ENCODE measurements at regions not wholly inside any gene's neighbourhood (a gene's known extent, or its start where the extent isn't known, plus 50 kb on each side); places are given as distances from the start of the nearest gene placed in this dataset.
A peak's percentile ranks its signal among the peaks of the same experiment; 100 is the strongest.

DNA sequence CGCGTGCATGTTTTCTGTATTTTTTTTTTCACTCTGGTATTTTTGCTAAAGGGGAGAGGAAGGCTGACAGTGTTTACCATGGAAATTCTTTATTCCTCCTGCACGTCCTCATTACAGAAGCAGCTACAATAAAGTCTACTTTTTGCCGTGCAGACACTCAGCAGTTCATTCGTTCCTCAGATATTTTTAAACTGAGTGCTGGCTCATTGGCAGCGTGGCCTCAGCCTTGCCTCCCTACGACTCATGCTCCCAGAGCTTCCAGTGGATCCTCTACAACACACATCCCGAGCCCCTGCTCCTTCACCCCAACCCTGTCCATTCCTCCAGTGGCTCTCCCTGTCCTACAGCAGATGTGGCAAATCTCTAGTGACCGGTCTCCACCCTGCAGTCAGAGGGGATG lies 239.2 kb upstream of the ZMIZ1 start:
- no peak for DNase-seq (ENCODE audit: low spot score)

- no peak for DNase-seq (ENCODE audit: low spot score)
Measured at GRCh38 chr10:78830062-78830975, 238.4 kb upstream of the ZMIZ1 start.

DNA sequence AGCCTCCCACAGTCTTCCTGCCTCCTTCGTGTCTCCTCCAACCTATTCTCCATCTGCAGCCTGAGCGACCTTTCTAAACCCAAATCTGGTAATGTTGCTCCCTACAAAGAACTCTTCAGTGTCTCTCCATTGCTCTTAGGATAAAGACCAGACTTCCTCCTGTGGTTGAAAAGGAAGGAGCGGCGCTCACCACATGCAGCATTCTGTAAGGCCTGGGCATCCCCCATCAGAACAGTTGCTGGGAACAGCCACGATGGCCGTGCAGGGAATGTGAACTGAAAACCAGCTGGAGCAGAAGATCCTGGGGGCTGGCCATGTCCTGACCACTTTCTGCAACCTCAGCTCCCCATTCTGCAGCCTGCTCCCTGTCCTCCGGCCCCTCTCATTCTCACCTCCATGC lies 237.8 kb upstream of the ZMIZ1 start:
- no peak for DNase-seq (ENCODE audit: low spot score)

- no peak for DNase-seq (ENCODE audit: low spot score)
Measured at GRCh38 chr10:78831461-78831860, 237.3 kb upstream of the ZMIZ1 start.

GRCh38 chr10:78832281-78832680 lies 236.5 kb upstream of the ZMIZ1 start:
- DNase-seq (ENCODE audit: low spot score): no peak

- no peak for DNase-seq (ENCODE audit: low spot score)
Measured at GRCh38 chr10:78838141-78838657, 230.6 kb upstream of the ZMIZ1 start.

- no peak for DNase-seq (ENCODE audit: low spot score)
Measured at GRCh38 chr10:78843495-78843894, 225.3 kb upstream of the ZMIZ1 start.

GRCh38 chr10:78844960-78845607 lies 223.7 kb upstream of the ZMIZ1 start:
- DNase-seq (ENCODE audit: low spot score): peak; percentile 14

DNA sequence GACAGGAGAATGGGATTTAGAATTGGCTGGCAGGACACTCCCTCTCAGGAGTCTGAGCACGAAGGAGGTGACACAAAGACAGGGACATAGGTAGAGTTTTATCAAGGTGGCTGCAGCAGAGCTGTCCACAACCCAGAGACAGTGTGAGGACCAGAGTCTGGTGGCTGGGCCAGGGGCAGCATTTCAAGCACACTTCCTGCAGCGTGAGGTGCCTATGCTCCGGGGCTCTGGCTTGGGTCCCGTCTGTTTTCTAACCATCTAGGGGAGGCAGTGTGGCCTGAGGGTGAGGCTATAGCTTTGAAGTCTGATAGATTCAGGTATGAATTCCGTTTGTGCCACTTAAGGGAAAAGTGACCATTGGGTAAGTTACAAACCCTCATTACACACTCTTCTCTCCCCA lies 222.7 kb upstream of the ZMIZ1 start:
- DNase-seq (ENCODE audit: low spot score): no peak

DNA sequence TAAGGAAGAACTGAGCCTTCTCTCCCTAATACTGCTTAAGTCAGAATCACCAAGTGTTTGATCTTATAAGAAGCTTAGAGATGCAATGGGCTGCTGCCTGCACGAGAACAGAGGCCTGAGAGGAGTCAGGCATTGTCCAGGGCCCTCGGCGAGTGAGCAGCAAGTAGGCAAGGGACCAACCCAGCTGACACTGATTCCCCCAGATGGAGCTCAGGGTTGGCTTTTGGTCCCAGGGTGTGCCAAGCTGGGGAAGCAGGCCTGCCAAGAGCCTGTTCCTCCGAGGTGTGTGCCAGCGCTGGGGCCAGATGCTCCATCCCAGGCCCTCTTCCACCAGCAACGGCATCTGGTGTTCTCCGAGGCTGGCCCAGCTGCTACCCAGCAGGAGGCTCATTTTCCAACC lies 222.0 kb upstream of the ZMIZ1 start:
- no peak for DNase-seq (ENCODE audit: low spot score)

- DNase-seq (ENCODE audit: low spot score): no peak
Measured at GRCh38 chr10:78847485-78847884, 221.3 kb upstream of the ZMIZ1 start.

GRCh38 chr10:78849115-78849514 lies 219.7 kb upstream of the ZMIZ1 start:
- DNase-seq (ENCODE audit: low spot score): no peak

DNA sequence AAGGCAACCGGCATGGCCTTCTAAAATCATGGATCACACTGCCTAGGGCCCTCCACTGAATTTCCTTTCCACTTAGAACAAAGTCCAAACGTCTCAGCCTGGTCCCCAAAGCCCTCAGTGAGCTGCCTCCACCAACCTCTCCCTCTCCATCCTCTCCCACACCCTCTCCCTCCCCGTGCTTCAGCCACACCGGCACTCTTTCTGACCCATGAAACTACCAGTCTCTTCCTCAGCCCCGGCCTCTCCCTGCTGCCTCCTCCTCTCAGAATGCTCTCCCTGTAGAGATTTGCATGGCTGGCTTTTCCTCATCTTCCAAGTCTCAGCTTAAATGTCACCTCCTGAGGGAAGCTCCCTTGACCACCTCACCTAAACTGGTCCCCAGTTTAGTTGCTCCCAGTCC lies 219.0 kb upstream of the ZMIZ1 start:
- DNase-seq (ENCODE audit: low spot score): no peak

- no peak for DNase-seq (ENCODE audit: low spot score)
Measured at GRCh38 chr10:78850644-78851435, 217.9 kb upstream of the ZMIZ1 start.

GRCh38 chr10:78851647-78852046 lies 217.1 kb upstream of the ZMIZ1 start:
- no peak for DNase-seq (ENCODE audit: low spot score)

DNA sequence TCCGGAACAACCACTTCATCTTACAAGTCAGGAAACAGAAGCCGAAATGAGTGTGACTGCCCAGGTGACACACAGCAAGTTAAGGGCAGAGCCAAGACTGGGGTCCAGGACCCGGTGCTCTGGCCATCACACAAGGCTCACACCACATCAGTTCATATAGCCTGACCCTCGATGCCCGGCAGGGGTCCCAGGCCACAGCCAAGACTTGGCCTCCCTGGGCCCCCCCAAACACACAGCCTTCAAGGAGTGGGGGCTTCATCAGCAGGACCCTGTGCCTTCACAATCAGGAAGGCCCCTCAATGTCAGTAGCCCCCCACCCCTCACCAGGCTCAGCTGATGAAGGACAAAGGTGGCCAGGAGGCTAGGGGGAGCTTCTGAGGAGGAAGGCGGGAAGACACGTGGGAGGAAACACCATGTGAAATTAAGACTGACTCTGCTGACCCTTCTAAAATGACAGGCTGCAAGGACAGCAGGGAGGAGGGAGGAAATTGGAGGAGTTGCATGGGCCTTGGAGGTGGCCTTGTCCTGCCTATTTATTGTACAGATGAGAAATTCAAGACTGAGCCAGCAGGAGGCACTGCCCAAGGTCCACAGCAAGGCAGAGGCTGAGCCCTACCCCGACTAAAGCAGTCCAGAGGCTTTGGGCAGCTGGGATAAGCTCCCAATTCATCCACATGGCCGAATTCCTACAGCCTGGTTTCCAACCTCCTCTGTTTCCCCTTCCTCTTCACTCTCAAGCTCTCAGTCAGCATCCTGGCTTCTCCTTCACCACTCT lies 216.1 kb upstream of the ZMIZ1 start:
- DNase-seq (ENCODE audit: low spot score): peak; percentile 22

DNA sequence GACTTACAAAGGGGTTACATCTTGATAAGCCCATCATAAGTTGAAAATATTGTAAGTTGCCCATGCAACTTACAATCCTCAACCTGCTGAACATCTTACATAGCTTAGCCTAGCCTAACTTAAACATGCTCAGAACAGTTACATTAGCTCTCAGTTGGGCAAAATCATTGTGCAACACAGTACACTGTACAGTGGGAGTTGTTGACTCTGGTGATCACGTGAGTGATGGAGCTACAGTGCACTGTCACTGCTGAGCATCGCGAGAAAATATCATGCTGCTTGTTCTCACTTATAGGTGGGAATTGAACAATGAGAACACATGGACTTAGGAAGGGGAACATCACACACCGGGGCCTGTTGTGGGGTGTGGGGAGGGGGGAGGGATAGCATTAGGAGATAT lies 214.9 kb upstream of the ZMIZ1 start:
- peak; percentile 10 for DNase-seq (ENCODE audit: low spot score)

- DNase-seq (ENCODE audit: low spot score): no peak
Measured at GRCh38 chr10:78856421-78856820, 212.3 kb upstream of the ZMIZ1 start.

GRCh38 chr10:78857193-78857592 lies 211.6 kb upstream of the ZMIZ1 start:
- DNase-seq (ENCODE audit: low spot score): no peak

GRCh38 chr10:78859266-78859665 lies 209.5 kb upstream of the ZMIZ1 start:
- DNase-seq (ENCODE audit: low spot score): no peak

- DNase-seq (ENCODE audit: low spot score): no peak
Measured at GRCh38 chr10:78859769-78860168, 209.0 kb upstream of the ZMIZ1 start.

Data from HuH-7 (cell line).